Neutrophil (primary cell): ENCODE measurements at regions not wholly inside any gene's neighbourhood (a gene's known extent, or its start where the extent isn't known, plus 50 kb on each side); places are given as distances from the start of the nearest gene placed in this dataset.

Experiments used
- H3K27ac ChIP-seq: fragments of 200-600 bp; sonication (generic); 2 replicates; pipeline ENCODE4 v1.5.1; 2016; ENCODE audit warnings: mild to moderate bottlenecking, moderate library complexity
- H3K27me3 ChIP-seq: fragments of 200-600 bp; sonication (generic); 2 replicates; pipeline ENCODE4 v1.6.0; 2016; ENCODE audit warnings: mild to moderate bottlenecking
- H3K36me3 ChIP-seq: fragments of 200-600 bp; sonication (generic); 2 replicates; pipeline ENCODE4 v1.5.1; 2017
- H3K4me1 ChIP-seq, 2 experiments: fragments of 200-600 bp in 1 of 2; sonication (generic) in 1 of 2; 1 replicate in 1 of 2; 2 replicates in 1 of 2; pipeline versions ENCODE4 v1.5.1 to v1.6.1; 2013 to 2016; ENCODE audit warnings: low read depth in 1 of 2, low read length in 1 of 2, mild to moderate bottlenecking in 1 of 2, moderate library complexity in 1 of 2; ENCODE audit not compliant: control insufficient read depth in 1 of 2, insufficient read depth in 1 of 2
- H3K4me3 ChIP-seq, 2 experiments: fragments of 200-600 bp in 1 of 2; sonication (generic) in 1 of 2; 1 replicate in 1 of 2; 2 replicates in 1 of 2; pipeline ENCODE4 v1.5.1; 2013 to 2016; ENCODE audit warnings: low read depth in 1 of 2, low read length in 1 of 2, mild to moderate bottlenecking in 1 of 2, moderate library complexity in 1 of 2
- H3K9me3 ChIP-seq: fragments of 200-600 bp; sonication (generic); 2 replicates; pipeline ENCODE4 v1.5.1; 2016
- CTCF ChIP-seq: fragments of 200-600 bp; sonication (generic); IDR thresholded peaks from 2 replicates; pipeline ENCODE4 v1.5.1; 2016; ENCODE audit warnings: antibody characterized with exemption

- no peak for TF ChIP-seq CTCF
- Histone ChIP-seq H3K4me3 (no peak overlapping the region), H3K36me3 (no peaks in the 10 kb centered on the region), H3K4me1 (no peaks in the 10 kb centered on the region), H3K27ac (no peak overlapping the region), H3K27me3 (no peaks in the 10 kb centered on the region), H3K9me3 (no peaks in the 10 kb centered on the region)
Measured at GRCh38 chr1:218553197-218553596, 208.1 kb downstream of the TGFB2 start.

GRCh38 chr1:218556016-218556415 is 210.9 kb downstream of the TGFB2 start:
- Histone ChIP-seq H3K9me3 (no peaks in the 10 kb centered on the region), H3K27ac (no peak overlapping the region), H3K36me3 (no peaks in the 10 kb centered on the region), H3K4me3 (no peak overlapping the region), H3K27me3 (no peaks in the 10 kb centered on the region), H3K4me1 (no peaks in the 10 kb centered on the region)
- no peak for TF ChIP-seq CTCF

- Histone ChIP-seq H3K27me3 (no peaks in the 10 kb centered on the region), H3K27ac (no peak overlapping the region), H3K4me3 (no peak overlapping the region), H3K4me1 (no peaks in the 10 kb centered on the region), H3K36me3 (no peaks in the 10 kb centered on the region), H3K9me3 (no peaks in the 10 kb centered on the region)
- TF ChIP-seq CTCF = no peak
Measured at GRCh38 chr1:218557731-218558130, 212.6 kb downstream of the TGFB2 start.

GRCh38 chr1:218558271-218558810 is 213.2 kb downstream of the TGFB2 start:
- no peak overlapping the region for H3K27ac ChIP-seq
- H3K4me1 ChIP-seq = no peaks in the 10 kb centered on the region
- no peak overlapping the region for H3K4me3 ChIP-seq
- no peaks in the 10 kb centered on the region for H3K9me3 ChIP-seq
- no peak for TF ChIP-seq CTCF
- no peaks in the 10 kb centered on the region for H3K36me3 ChIP-seq
- no peaks in the 10 kb centered on the region for H3K27me3 ChIP-seq

- no peak for TF ChIP-seq CTCF
- Histone ChIP-seq H3K36me3 (no peaks in the 10 kb centered on the region), H3K27ac (no peak overlapping the region), H3K4me3 (no peak overlapping the region), H3K4me1 (no peaks in the 10 kb centered on the region), H3K9me3 (no peaks in the 10 kb centered on the region), H3K27me3 (no peaks in the 10 kb centered on the region)
Measured at GRCh38 chr1:218565377-218565776, 220.2 kb downstream of the TGFB2 start.
